CMK (cell line): ENCODE measurements at regions not wholly inside any gene's neighbourhood (a gene's known extent, or its start where the extent isn't known, plus 50 kb on each side); places are given as distances from the start of the nearest gene placed in this dataset.
"Not testable (repeated sequence)": the region's sequence is repeated elsewhere in the genome, so short reads cannot be mapped to it uniquely, and the experiment has no call there.

ENCODE experiments used
- DNase-seq: peaks from one replicate; pipeline ENCODE4 v3.0.0-alpha.2; 2010; ENCODE audit warnings: low read depth

DNA sequence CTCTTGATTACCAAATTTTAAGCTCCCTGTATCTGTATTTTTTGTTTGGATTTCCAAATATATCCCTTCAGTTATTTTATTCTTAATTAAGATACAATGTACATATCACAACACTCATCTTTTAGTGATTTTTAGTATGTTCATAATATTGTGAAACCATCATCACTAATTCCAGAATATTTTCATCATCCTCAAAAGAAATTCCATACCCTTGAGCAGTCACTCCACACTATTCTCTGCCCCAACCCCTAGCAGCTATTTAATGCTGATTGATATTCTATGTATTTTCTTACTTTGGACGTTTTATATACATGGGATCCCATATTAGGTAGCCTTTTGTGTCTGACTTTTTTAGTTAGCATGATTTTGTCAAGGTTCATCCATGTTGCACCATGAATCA, 127.4 kb upstream of the SLC8A1 start:
- DNase-seq, result no peak

DNA sequence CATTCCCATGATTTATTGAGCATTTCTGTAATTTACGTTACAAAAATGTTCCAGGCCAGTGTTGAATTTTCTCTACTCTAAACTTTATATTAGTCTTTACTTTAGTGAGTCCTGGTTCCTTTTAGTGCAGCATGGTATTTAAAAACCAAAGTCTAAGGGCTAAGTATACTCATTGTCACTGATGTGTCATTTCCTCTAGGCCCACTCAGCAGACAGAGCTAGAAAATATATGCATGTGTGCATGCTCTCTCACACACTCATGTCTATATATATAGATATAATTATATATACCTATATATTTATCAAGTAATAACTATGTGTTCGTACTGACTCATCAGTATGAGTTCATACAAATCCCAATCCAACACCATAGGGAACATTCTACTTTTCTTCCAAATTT, 132.5 kb upstream of the SLC8A1 start:
- DNase-seq, result no peak

- no peak for DNase-seq
Measured at GRCh38 chr2:40591774-40592173, 139.9 kb upstream of the SLC8A1 start.

DNA sequence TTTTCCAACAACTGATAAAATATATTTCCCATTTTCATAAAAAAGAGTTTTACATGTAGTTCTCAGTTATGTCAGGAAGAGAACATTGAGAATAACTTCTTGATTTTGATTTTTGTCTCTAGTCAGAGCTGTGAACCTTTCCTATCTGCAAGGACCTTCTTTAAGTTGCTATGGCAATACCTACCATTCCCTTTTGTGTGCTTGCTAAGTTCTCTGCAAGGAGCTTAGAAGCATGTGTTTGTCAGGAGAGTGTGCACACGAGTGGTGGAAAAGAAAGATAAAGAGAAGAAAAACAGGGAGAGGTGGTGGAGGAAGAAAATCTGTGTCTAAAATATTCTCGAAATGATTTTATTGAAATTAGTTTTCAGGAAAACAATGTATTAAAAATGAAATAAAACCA, 140.3 kb upstream of the SLC8A1 start:
- no peak for DNase-seq

DNA sequence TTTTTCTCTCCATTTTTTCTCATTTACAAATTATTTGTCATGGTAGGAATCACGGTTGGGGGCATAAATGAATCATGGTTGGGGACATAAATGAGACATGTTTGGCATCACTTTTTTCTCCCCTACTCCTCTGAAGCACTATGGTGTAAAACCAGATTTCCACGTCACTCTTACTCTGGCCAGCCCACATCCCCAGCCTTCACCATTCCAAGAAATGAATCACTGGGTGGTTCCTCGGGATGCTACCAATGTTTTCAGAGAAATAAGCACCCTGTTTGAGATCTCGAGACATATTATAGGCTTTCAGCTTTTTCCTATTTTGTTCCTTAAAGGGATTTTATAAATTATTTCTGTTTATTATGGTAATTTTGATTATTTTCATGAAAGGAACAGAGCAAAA, 155.0 kb upstream of the SLC8A1 start:
- DNase-seq, result no peak

DNA sequence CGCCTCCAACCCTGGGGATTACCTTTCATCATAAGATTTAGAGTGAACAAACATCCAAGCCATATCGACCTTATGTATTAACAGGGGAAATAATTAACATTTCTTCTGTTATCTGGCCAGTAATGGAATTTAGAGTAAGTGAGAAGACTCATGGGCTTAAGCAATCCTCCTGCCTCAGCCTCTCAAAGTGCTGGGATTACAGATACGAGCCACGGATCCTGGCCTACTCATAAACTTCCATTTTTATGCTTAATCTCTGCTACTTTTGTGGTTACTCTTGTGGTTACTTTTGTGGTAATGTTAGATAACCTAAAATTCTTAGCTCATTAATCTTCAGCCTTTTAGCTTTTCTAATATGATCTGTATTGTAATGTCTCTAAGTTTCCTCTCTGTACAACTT, 159.3 kb upstream of the SLC8A1 start:
- no peak for DNase-seq

DNA sequence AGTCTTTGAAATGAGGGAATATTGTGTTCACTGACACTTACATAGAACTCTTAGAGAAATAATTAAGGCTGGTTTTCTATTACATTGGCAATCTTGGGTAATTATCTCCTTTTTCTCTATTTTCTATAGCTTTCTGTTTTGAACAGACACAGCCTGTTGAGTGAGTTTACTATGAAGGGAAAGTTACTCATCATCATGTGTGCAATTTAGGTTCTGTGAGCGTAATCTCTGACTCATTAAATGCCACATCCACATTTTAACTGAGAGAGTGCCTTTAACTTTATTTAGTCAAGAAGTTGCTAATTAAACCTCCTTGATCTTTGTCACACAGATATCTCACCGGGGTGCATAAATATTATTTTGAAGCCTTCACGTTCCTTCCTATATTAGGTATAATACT, 174.0 kb upstream of the SLC8A1 start:
- no peak for DNase-seq

DNA sequence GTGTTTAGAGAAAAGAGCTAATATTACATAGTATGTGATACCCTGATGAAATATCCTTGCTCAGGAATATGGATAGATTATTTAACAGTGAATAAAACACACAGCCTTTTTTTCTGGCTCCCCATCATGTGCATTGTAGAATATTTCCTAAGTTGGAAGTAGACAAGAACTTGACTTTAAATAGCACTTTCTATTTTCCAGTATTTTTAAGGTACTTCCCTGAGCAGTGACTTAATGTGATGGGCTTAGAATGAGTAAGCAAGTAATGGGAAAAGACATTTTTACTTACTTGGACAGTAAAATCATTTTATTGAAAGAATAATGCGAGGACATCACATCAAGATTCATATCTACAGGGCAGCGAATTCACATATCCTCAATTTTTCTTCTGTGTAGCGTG, 176.7 kb upstream of the SLC8A1 start:
- no peak for DNase-seq

DNA sequence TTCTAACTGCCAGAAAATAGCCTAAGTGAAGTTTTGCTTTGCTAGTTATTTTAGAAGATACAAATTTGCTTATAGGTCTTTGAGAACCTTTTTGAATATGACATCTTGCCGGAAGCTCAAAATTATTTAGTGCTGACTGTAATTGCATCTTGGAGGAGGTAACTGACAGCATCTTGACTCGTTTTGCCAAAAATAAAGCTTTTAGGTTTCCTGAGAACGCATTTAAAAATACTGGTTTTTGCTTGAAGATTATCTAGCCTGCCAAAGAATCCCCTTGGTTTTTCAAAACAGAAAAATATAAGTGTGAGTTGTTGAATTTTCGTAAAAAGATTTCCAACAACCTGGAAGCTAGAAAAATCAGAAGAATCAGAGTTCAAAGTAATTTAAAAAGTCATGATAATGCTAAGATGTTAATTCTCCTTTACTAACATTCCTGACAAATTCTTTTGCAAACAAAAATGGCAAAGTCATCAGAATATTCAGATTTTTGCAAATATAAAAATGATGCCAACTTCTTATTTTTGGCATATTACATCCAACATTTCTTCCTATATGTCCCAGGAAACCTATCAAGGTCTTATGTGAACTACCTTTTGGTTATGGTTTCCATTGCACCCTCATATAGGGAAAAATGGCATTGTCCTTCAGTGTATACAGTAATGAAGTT, 178.0 kb upstream of the SLC8A1 start:
- no peak for DNase-seq

GRCh38 chr2:40639320-40639719, 187.4 kb upstream of the SLC8A1 start:
- no peak for DNase-seq

- no peak for DNase-seq
Measured at GRCh38 chr2:40642237-40642636, 190.3 kb upstream of the SLC8A1 start.

- no peak for DNase-seq
Measured at GRCh38 chr2:40642726-40643125, 190.8 kb upstream of the SLC8A1 start.

DNA sequence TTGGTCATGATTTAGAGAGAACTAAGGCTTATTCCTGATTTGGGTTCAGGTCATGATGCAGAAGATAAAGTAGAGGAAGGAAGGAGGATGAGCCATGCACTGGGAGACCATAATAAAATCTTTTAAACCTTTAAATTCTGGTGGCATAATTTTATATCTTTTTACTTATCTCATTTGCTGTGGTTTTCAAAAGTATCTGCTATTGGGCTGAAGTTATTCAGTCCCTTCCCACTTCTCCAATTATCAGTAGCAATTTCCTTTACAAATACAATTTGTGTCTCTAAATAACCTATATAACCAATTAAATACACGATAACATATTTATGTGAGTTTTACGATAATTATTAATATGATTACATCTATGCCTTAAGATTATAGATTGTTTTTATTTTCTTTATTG, 194.8 kb upstream of the SLC8A1 start:
- no peak for DNase-seq

DNA sequence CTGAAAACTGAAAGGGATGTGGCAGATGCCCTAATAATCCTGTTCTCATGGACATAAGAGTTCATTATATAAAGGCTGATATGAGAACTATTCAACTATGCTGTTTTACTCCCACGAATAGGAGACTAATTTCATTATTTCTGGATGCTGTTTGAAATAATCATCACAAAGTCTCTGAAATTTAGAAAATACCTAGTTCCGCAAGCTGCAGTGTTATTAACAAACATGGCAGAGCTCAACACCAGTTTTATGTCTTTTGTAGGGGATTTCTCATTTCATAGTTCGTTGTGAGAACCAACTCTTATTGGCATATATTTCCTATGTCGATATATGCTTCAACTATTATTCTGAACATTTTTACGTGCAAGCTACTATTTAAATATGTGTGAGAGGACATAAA, 200.3 kb upstream of the SLC8A1 start:
- no peak for DNase-seq

GRCh38 chr2:40653829-40654228, 201.9 kb upstream of the SLC8A1 start:
- DNase-seq, result no peak

DNA sequence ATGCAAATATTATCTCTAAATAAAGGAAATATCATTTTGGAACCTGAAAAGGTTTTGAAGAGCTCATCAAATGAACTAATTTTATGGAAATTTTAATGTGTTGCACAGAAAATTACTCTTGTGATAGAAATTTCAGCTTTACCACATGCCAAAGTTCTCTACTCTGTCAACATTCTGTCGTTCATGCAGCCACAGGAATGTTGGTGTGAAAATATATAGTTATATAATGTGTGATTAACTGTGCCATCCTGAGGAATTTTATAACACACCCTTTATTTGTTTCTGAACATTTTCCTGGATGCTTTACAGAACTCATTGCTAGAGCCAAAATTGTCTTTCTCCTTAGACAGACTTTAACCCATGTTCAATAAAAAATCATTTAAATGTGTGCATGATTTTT, 202.5 kb upstream of the SLC8A1 start:
- no peak for DNase-seq

DNA sequence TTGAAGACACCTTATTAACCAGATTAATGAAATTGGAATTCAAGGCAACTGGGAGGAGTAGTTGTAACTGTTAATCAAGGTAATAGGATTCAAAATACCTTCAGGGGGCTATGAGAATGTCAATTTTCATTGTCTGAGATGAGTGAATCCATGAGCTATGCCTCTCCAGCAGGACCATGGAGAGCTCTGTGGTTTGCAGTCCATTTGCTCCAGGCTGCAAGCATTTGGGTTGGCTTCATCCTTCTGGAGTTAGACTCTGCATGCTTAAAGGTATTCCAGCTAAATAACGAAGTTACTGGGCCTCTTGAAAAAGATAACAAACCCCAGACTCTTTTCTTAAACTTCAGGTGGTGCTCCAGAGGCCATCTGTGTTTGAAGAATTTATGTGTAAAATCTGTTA, 207.1 kb upstream of the SLC8A1 start:
- no peak for DNase-seq

- no peak for DNase-seq
Measured at GRCh38 chr2:40665493-40666232, 213.8 kb upstream of the SLC8A1 start.

- no peak for DNase-seq
Measured at GRCh38 chr2:40666398-40666797, 214.5 kb upstream of the SLC8A1 start.

- no peak for DNase-seq
Measured at GRCh38 chr2:40668425-40668824, 216.5 kb upstream of the SLC8A1 start.

DNA sequence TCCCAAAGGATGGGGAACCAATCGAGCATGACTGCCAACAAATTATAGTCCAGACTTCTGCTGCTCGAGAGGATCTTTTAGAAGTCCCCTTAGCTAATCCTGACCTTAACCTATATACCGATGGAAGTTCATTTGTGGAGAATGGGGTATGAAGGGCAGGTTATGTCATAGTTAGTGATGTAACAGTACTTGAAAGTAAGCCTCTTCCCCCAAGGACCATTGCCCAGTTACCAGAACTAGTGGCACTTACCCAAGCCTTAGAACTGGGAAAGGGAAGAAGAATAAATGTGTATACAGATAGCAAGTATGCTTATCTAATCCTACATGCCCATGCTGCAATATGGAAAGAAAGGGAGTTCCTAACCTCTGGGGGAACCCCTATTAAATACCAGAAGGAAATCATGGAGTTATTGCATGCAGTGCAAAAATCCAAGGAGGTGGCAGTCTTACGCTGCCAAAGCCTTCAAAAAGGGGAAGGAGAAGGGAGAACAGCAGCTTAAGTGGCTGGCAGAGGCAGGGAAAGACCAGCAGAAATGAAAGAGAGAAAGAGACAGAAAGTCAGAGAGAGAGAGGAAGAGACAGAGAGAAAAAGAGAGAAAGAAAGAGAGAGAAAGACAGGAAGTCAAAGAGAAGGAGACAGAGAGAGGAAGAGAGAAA, 224.4 kb upstream of the SLC8A1 start:
- DNase-seq, result not testable (repeated sequence)

DNA sequence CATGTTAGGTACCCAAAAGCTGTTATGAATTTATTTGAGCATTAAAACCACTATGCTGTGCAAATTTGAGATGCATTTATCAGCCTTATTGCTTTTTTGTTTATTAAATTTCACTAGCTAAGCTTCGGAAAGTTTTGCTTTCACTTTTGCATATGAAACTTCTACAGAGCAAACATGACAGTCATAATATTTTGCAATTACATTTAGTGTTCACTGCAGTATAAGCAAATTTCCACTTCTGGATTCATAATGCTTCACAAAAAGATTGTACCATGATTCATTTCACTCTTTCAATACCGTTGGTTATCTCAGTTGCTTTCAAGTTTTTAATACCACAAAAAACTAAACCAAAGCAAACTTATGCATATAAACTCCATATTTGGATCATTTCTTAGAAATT, 228.7 kb upstream of the SLC8A1 start:
- DNase-seq, result no peak

- DNase-seq, result no peak
Measured at GRCh38 chr2:40690036-40690435, 238.1 kb upstream of the SLC8A1 start.

DNA sequence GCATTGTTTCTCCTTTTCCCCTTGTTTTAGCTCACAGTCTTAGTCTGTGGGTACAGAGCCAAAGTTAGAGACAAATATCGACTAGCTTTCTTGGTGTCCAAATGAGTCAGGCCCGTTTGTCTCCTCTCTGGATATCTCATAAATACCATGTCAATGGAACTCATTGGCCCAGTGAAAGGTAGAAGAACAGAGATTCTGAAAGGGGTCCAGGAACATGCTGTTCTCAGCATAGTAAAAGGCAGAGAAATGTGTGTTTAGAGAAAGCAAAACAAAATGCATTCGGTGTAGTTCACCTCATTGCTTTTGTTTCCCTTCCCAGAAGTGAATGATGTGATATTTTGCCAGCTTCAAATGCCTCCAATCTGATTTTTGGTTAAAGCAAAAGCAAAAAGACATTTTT, 238.6 kb upstream of the SLC8A1 start:
- DNase-seq, result no peak
